DMS79 treated with DMSO at 0.1 percent for 48 hours (cell line): ENCODE measurements at regions not wholly inside any gene's neighbourhood (a gene's known extent, or its start where the extent isn't known, plus 50 kb on each side); places are given as distances from the start of the nearest gene placed in this dataset.

Source experiments
- DNase-seq: peaks from one replicate; lab custom pipeline; 2025; lab: John Stamatoyannopoulos, UW

GRCh38 chr4:3852711-3853110, 86.5 kb downstream of the ADRA2C start:
- DNase-seq = no peak

GRCh38 chr4:3853388-3854035, 87.3 kb downstream of the ADRA2C start:
- no peak for DNase-seq

- no peak for DNase-seq
Observed at GRCh38 chr4:3854661-3855060, 88.5 kb downstream of the ADRA2C start.

- DNase-seq = no peak
Observed at GRCh38 chr4:3855646-3856045, 89.5 kb downstream of the ADRA2C start.

GRCh38 chr4:3856604-3857204, 90.5 kb downstream of the ADRA2C start:
- DNase-seq = no peak

GRCh38 chr4:3857269-3857926, 91.2 kb downstream of the ADRA2C start:
- no peak for DNase-seq

- DNase-seq = no peak
Observed at GRCh38 chr4:3858046-3858730, 92.0 kb downstream of the ADRA2C start.

- DNase-seq = no peak
Observed at GRCh38 chr4:3858765-3859388, 92.7 kb downstream of the ADRA2C start.

- no peak for DNase-seq
Observed at GRCh38 chr4:3859571-3859970, 93.4 kb downstream of the ADRA2C start.

GRCh38 chr4:3860061-3860912, 94.1 kb downstream of the ADRA2C start:
- DNase-seq = peak; percentile 13

GRCh38 chr4:3860913-3861636, 94.9 kb downstream of the ADRA2C start:
- DNase-seq = no peak

GRCh38 chr4:3861720-3862639, 95.8 kb downstream of the ADRA2C start:
- no peak for DNase-seq

- no peak for DNase-seq
Observed at GRCh38 chr4:3862640-3863420, 96.6 kb downstream of the ADRA2C start.

- no peak for DNase-seq
Observed at GRCh38 chr4:3863841-3864741, 97.9 kb downstream of the ADRA2C start.

GRCh38 chr4:3864742-3865721, 98.8 kb downstream of the ADRA2C start:
- no peak for DNase-seq

- no peak for DNase-seq
Observed at GRCh38 chr4:3865986-3866812, 100.0 kb downstream of the ADRA2C start.
